RWPE1 (cell line): ENCODE measurements at regions not wholly inside any gene's neighbourhood (a gene's known extent, or its start where the extent isn't known, plus 50 kb on each side); places are given as distances from the start of the nearest gene placed in this dataset.
"Not testable (repeated sequence)": the region's sequence is repeated elsewhere in the genome, so short reads cannot be mapped to it uniquely, and the experiment has no call there.

Experiments used
- CTCF ChIA-PET: fragments of 350-600 bp; sonication (Branson Sonifier 250); formaldehyde crosslinking; extraction: SDS; loops from one replicate; lab custom pipeline; 2021; lab: Yijun Ruan, JAX
- POLR2A ChIA-PET: fragments of 400-600 bp; formaldehyde crosslinking; extraction: SDS; loops from one replicate; lab custom pipeline; 2020; ENCODE audit warnings: antibody characterized with exemption; ENCODE audit not compliant: low non-redundant PET; lab: Yijun Ruan, JAX
- DNase-seq: peaks from one replicate; pipeline ENCODE4 v3.0.0; 2012; ENCODE audit warnings: low spot score
- H3K27ac ChIP-seq: fragments of 450-650 bp; 2 replicates; pipeline ENCODE4 v1.5.1; 2017
- TF ChIP-seq, protein P1 (sequence below): fragments of 450-650 bp; conservative IDR thresholded peaks from 2 replicates; pipeline ENCODE4 v1.5.1; 2017; ENCODE audit warnings: low read depth, mild to moderate bottlenecking

DNA sequence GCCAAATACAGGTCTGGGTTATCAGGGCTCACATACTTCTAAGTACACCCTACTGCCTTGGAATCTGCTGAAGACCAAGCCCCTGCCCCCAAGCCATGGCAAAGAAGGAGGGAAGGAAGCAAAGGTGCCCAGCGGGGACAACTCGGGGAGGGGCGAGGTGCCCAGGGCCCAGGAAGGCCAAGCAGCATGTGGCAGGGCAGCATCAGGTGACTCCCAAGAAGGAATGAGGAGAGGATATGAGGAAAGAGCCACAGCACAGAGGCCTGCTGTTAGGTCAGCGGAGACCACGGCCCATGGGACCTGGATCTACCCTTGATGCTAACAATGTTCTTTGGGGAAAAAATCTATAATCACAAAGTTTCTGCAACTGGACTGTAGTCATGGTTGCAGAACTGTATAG, 142.6 kb upstream of the CRHR1 start:
- POLR2A ChIA-PET, result no interaction called here
- TF ChIP-seq, protein P1, sequence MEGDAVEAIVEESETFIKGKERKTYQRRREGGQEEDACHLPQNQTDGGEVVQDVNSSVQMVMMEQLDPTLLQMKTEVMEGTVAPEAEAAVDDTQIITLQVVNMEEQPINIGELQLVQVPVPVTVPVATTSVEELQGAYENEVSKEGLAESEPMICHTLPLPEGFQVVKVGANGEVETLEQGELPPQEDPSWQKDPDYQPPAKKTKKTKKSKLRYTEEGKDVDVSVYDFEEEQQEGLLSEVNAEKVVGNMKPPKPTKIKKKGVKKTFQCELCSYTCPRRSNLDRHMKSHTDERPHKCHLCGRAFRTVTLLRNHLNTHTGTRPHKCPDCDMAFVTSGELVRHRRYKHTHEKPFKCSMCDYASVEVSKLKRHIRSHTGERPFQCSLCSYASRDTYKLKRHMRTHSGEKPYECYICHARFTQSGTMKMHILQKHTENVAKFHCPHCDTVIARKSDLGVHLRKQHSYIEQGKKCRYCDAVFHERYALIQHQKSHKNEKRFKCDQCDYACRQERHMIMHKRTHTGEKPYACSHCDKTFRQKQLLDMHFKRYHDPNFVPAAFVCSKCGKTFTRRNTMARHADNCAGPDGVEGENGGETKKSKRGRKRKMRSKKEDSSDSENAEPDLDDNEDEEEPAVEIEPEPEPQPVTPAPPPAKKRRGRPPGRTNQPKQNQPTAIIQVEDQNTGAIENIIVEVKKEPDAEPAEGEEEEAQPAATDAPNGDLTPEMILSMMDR, result no peak

DNA sequence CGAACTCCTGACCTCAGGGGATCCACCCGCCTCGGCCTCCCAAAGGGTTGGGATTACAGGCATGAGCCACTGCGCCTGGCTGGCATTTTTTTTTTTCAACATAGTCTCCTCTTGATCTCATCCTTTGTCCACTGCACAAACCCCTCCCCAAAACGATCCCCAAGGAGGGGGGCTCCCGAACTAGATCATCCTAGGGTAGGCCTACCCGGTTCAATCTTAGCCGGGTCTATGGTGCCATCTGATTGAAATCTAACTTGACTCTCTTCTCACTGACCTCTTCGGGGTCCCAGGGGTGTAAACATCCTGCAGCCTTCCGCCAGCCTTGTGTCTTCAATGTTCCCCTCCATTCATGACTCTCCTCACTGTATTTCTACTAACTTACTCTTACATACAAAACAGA, 140.5 kb upstream of the CRHR1 start:
- ChIA-PET CTCF (no interaction called here), POLR2A (no interaction called here)
- DNase-seq, result no peak
- TF ChIP-seq, protein P1, result no peak
- H3K27ac ChIP-seq, result no peak overlapping the region

More for the DNA sequence above, 142.6 kb upstream of the CRHR1 start:
- CTCF ChIA-PET, result interaction anchor here (0.6 to 1.9 kb wide), 4 partner anchors 190 to 212 kb away, joined by 3 to 15 read pairs (median 4); no protein-coding TSS in a partner anchor
- no peak for DNase-seq
- H3K27ac ChIP-seq, result no peak overlapping the region

DNA sequence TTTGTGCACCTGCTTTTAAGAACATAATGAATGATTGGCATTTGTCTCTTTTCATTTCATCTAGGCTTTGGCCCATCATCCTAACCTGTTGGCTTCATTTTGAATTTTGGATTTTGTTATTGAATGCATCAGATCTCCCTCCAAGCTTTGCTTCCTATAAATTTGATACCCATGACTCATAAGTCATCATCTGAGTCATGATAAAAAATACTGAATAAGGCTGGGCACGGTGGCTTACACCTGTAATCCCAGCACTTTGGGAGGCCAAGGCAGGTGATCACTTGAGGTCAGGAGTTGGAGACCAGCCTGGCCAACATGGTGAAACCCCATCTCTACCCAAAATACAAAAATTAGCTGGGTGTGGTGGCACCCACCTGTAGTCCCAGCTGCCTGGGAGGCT, 139.5 kb upstream of the CRHR1 start:
- DNase-seq, CTCF ChIA-PET, H3K27ac ChIP-seq, POLR2A ChIA-PET: not testable (repeated sequence)

DNA sequence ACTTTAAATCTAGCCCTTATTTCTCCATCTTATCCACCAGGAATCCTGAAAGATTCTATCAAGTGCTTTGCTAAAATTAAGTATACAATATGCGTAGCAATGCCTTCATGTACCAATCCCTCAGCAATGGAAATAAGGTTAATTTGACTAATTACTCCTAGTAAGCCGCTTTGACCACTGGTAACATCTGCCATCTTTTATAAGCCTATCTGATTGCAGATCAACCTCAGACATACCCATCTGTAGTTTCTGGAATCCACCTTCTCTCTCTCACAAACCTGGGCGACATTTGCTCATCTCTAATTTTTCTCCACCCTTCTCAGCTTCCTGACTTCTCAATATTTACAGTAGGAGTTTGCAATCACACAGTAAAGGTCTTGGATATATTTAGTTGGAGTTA, 138.8 kb upstream of the CRHR1 start:
- TF ChIP-seq, protein P1, result no peak
- ChIA-PET CTCF (interaction anchor here (1.2 kb wide), 1 partner anchor 197 kb away, joined by 3 read pairs; no protein-coding TSS in a partner anchor), POLR2A (no interaction called here)
- no peak for DNase-seq
- H3K27ac ChIP-seq, result no peak overlapping the region

DNA sequence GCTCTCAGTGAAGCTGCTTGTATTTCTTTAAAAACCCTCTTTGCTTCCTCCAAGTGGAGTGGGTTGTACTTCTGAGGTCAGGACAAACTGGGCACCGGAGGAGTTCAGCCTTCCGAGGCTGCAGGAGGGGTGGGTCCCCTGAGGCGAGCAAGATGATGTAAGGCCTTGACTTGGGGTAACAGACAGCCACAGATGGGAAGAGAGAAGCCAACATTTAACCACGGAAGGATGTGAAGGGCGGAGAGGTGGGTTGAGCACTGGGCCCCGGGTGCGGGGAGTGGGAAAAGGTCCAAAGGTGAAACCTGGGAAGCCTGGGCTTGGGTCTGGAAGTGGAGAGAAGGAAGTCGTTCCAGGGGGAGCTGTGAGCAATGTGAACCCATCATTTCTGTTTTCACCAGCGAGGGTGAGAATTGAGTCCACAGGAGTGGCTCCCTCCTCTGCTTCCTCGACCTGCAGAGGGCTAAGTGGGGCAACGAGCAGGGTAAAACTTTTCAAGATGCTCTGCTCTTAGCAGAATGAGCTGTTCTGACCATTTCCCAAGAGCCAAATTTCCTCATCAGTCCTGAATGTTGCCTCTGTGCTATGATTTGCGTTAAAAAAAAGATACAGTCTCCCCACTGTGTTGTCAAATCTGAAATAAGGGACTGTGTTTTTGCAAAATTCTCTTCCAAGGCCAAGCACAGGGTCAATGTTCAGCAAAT, 137.7 kb upstream of the CRHR1 start:
- CTCF ChIA-PET, result interaction anchor here (0.7 to 1.2 kb wide), 2 partner anchors 75 to 195 kb away, joined by 3 read pairs; no protein-coding TSS in a partner anchor
- POLR2A ChIA-PET, result no interaction called here
- TF ChIP-seq, protein P1, result no peak
- no peak for DNase-seq
- no peak overlapping the region for H3K27ac ChIP-seq

DNA sequence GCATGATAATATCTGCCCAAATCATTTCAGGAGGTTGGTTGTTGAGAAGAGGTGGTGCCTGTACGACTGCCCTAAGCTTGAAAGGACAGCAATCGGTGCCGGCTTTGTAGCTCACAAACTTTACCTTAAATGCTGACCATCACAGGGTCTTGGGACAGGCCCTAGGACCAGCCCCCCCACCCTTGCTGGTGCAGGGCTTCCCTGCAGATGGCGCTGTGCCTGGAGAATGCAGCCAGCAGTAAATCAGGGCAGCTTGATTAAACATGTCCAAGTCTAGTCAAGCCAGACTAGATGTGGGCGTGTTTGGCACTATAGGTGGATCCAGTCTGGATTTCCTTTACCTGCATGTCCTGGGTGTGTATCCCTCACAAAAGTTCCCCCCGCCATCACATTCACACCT, 135.5 kb upstream of the CRHR1 start:
- DNase-seq, result no peak
- TF ChIP-seq, protein P1, result no peak
- ChIA-PET POLR2A (no interaction called here), CTCF (interaction anchor here (1.0 to 1.5 kb wide), 3 partner anchors 12 to 183 kb away, joined by 3 to 9 read pairs (median 6); no protein-coding TSS in a partner anchor)
- H3K27ac ChIP-seq, result no peak overlapping the region

DNA sequence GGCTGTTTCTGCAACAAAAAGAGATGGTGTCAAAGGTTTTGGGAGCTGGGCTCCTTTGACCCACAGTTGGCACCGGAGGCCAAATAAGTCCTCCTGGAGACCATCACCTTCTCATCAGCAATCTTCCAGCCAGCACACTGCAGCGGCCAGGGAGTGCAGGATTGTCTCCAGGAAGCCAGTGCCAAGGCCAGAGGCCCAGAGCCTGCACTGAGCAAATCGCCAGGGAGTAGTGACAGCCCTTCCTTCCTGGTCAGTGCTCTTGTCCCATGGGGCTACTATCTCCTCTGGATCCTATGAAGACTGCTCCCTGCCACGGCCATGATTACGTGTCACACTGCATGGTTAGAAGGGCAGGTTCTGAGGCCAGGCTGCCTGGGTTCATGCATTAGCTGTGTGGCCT, 134.3 kb upstream of the CRHR1 start:
- ChIA-PET CTCF (interaction anchor here (0.8 kb wide), 1 partner anchor 264 kb away, joined by 3 read pairs; no protein-coding TSS in a partner anchor), POLR2A (no interaction called here)
- TF ChIP-seq, protein P1, result no peak
- no peak overlapping the region for H3K27ac ChIP-seq
- DNase-seq, result no peak
